T-helper 2 cell treated with Interferon-gamma antibody and Interleukin-4, amounts not matched to agents 100 ng/mL and 5 ng/mL, for 36 hours (primary cell): ENCODE measurements at regions not wholly inside any gene's neighbourhood (a gene's known extent, or its start where the extent isn't known, plus 50 kb on each side); places are given as distances from the start of the nearest gene placed in this dataset.
"Not testable (repeated sequence)": the region's sequence is repeated elsewhere in the genome, so short reads cannot be mapped to it uniquely, and the experiment has no call there.

Experiments used
- intact Hi-C: fragments of 100-400 bp; cut with micrococcal nuclease; formaldehyde crosslinking; loops from one replicate; pipeline ENCODE4 v1.15.1; 2023

GRCh38 chr4:16450724-16451123, 224.5 kb upstream of the TAPT1 start:
- intact Hi-C loops, result no loop called here

- intact Hi-C loops, result no loop called here
Observed at GRCh38 chr4:16450031-16450430, 223.8 kb upstream of the TAPT1 start.

- intact Hi-C loops, result no loop called here
Observed at GRCh38 chr4:16449406-16449805, 223.1 kb upstream of the TAPT1 start.

GRCh38 chr4:16448241-16448840, 222.1 kb upstream of the TAPT1 start:
- intact Hi-C loops, result no loop called here

- intact Hi-C loops, result loop anchor here (1.0 kb wide), 2 partner anchors 153 to 417 kb away; no protein-coding TSS in a partner anchor
Observed at GRCh38 chr4:16443504-16444088, 217.3 kb upstream of the TAPT1 start.

GRCh38 chr4:16442296-16442695, 216.0 kb upstream of the TAPT1 start:
- intact Hi-C loops, result no loop called here

- intact Hi-C loops, result no loop called here
Observed at GRCh38 chr4:16439768-16440167, 213.5 kb upstream of the TAPT1 start.

- intact Hi-C loops, result no loop called here
Observed at GRCh38 chr4:16438986-16439385, 212.7 kb upstream of the TAPT1 start.

GRCh38 chr4:16437836-16438235, 211.6 kb upstream of the TAPT1 start:
- intact Hi-C loops, result no loop called here

GRCh38 chr4:16431866-16432265, 205.6 kb upstream of the TAPT1 start:
- intact Hi-C loops, result no loop called here

GRCh38 chr4:16418814-16419213, 192.5 kb upstream of the TAPT1 start:
- intact Hi-C loops, result no loop called here

GRCh38 chr4:16417198-16417597, 190.9 kb upstream of the TAPT1 start:
- intact Hi-C loops, result no loop called here

GRCh38 chr4:16416601-16417000, 190.3 kb upstream of the TAPT1 start:
- intact Hi-C loops, result no loop called here

- intact Hi-C loops, result no loop called here
Observed at GRCh38 chr4:16415751-16416150, 189.5 kb upstream of the TAPT1 start.

GRCh38 chr4:16413814-16414555, 187.7 kb upstream of the TAPT1 start:
- intact Hi-C loops, result no loop called here

GRCh38 chr4:16411501-16412085, 185.3 kb upstream of the TAPT1 start:
- intact Hi-C loops, result no loop called here

- intact Hi-C loops, result not testable (repeated sequence)
Observed at GRCh38 chr4:16393216-16393615, 166.9 kb upstream of the TAPT1 start.

- intact Hi-C loops, result no loop called here
Observed at GRCh38 chr4:16391196-16391595, 164.9 kb upstream of the TAPT1 start.

GRCh38 chr4:16387448-16387847, 161.2 kb upstream of the TAPT1 start:
- intact Hi-C loops, result no loop called here

GRCh38 chr4:16386711-16387320, 160.5 kb upstream of the TAPT1 start:
- intact Hi-C loops, result no loop called here

GRCh38 chr4:16384576-16384975, 158.3 kb upstream of the TAPT1 start:
- intact Hi-C loops, result no loop called here

GRCh38 chr4:16382571-16382970, 156.3 kb upstream of the TAPT1 start:
- intact Hi-C loops, result no loop called here
